Testis (tissue), 2 donors: ENCODE measurements at regions not wholly inside any gene's neighbourhood (a gene's known extent, or its start where the extent isn't known, plus 50 kb on each side); places are given as distances from the start of the nearest gene placed in this dataset.
"Not testable (repeated sequence)": the region's sequence is repeated elsewhere in the genome, so short reads cannot be mapped to it uniquely, and the experiment has no call there.

Experiments
- DNase-seq: peaks from one replicate; pipeline ENCODE4 v3.0.0-alpha.2; 2019
- H3K27ac ChIP-seq, 2 donors: fragments of 200-600 bp; sonication (generic); one replicate each; pipeline ENCODE4 v1.5.1; 2019
- H3K27me3 ChIP-seq: fragments of 200-600 bp; sonication (generic); one replicate; pipeline ENCODE4 v1.5.1; 2019
- H3K36me3 ChIP-seq: fragments of 200-600 bp; sonication (generic); one replicate; pipeline ENCODE4 v1.5.1; 2017; ENCODE audit warnings: low read depth; ENCODE audit errors: missing control alignments
- H3K4me1 ChIP-seq: fragments of 200-600 bp; sonication (generic); one replicate; pipeline ENCODE4 v1.5.1; 2019
- H3K4me3 ChIP-seq, 2 donors: fragments of 200-600 bp; sonication (generic); one replicate each; pipeline ENCODE4 v1.5.1; 2017 to 2019
- H3K9me3 ChIP-seq: fragments of 200-600 bp; sonication (generic); one replicate; pipeline ENCODE4 v1.5.1; 2017
- CTCF ChIP-seq, 3 experiments: fragments of 450-650 bp in 2 of 3; fragments of 200-600 bp in 1 of 3; sonication (generic) in 1 of 3; IDR thresholded peaks; one replicate each; pipeline ENCODE4 v1.5.1; 2016 to 2019; ENCODE audit warnings: antibody characterized with exemption in 3 of 3, mild to moderate bottlenecking in 2 of 3, moderate library complexity in 1 of 3
- POLR2A ChIP-seq: fragments of 450-650 bp; IDR thresholded peaks from one replicate; pipeline ENCODE4 v1.6.1; 2017; ENCODE audit warnings: antibody characterized with exemption, mild to moderate bottlenecking, moderate library complexity
- WGBS, 2 donors: methylation state at CpG; one replicate each; pipeline ENCODE4 v1.1.5; 2018; 5-methylcytosine and 5-hydroxymethylcytosine counted together
- intact Hi-C: fragments of 100-400 bp; cut with DNase I; formaldehyde crosslinking; loops from one replicate; pipeline ENCODE4 v1.15.1; 2023; ENCODE audit warnings: low total_unique reads

GRCh38 chr3:166697495-166697894 is 682.6 kb downstream of the ZBBX start:
- Histone ChIP-seq H3K36me3 (no peaks in the 10 kb centered on the region), H3K27ac (no peak overlapping the region), H3K9me3 (no peaks in the 10 kb centered on the region), H3K4me3 (no peak overlapping the region), H3K4me1 (no peaks in the 10 kb centered on the region), H3K27me3 (no peaks in the 10 kb centered on the region)
- DNase-seq: no peak
- intact Hi-C loops: no loop called here
- TF ChIP-seq CTCF (IDR thresholded peaks at IDR 0.05) (no peak), POLR2A (no peak)
- 66 to 93% methylated on average over 1 of the region's 1 CpG for WGBS, 2 donors

DNA sequence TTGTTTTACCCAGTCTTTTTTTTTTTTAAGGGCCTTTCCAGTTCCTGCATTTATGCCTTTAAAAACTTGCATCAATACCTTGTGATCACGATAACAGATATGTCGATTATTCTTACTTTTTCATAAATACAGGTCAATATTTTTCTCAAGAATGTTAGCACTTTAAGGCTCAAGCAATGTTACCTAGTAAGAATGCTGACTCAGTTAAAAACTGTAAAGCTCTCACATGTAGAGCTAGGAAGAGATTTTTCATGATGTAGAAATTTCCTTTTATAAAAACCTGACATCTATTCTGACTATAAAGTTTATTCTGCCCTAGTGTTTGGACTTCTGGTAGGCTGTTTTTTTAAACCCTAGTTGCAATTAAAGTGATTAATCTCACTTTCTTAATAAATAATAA is 684.0 kb downstream of the ZBBX start:
- 79 to 82% methylated on average over 2 of the region's 2 CpGs for WGBS, 2 donors
- H3K9me3 ChIP-seq: no peaks in the 10 kb centered on the region
- no peaks in the 10 kb centered on the region for H3K4me1 ChIP-seq
- no peak for DNase-seq
- TF ChIP-seq POLR2A (no peak), CTCF (IDR thresholded peaks at IDR 0.05) (no peak)
- intact Hi-C loops: no loop called here
- H3K4me3 ChIP-seq: no peak overlapping the region
- H3K27ac ChIP-seq: no peak overlapping the region
- no peaks in the 10 kb centered on the region for H3K27me3 ChIP-seq
- H3K36me3 ChIP-seq: no peaks in the 10 kb centered on the region

DNA sequence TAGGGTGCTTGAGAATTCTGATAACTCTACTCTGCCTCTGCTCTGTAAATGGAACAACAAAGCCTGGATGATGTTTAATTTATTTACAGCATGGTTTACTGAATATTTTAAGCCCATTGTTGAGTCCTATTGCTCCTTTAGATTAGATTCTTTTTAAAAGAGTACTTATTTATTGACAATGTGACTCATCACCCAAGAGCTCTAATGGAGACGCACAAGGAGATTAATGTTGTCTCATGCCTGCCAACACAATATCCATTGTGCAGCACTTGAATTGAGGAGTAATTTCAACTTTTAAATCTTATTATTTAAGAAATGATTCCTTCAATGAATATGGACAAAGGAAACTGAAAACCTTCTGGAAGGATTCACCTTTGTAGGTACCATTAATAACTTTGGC is 691.4 kb downstream of the ZBBX start:
- Histone ChIP-seq H3K9me3 (no peaks in the 10 kb centered on the region), H3K4me3 (no peak overlapping the region), H3K27ac (no peak overlapping the region), H3K27me3 (no peaks in the 10 kb centered on the region), H3K4me1 (no peaks in the 10 kb centered on the region), H3K36me3 (no peaks in the 10 kb centered on the region)
- DNase-seq: no peak
- TF ChIP-seq CTCF (IDR thresholded peaks at IDR 0.05) (no peak), POLR2A (no peak)
- 82 to 86% methylated on average over 1 of the region's 1 CpG for WGBS, 2 donors
- intact Hi-C loops: no loop called here

- no peaks in the 10 kb centered on the region for H3K36me3 ChIP-seq
- H3K9me3 ChIP-seq: no peaks in the 10 kb centered on the region
- 71 to 94% methylated on average over 1 of the region's 1 CpG for WGBS, 2 donors
- no peaks in the 10 kb centered on the region for H3K27me3 ChIP-seq
- no peak overlapping the region for H3K27ac ChIP-seq
- no peak overlapping the region for H3K4me3 ChIP-seq
- TF ChIP-seq POLR2A (no peak), CTCF (IDR thresholded peaks at IDR 0.05) (no peak)
- no peaks in the 10 kb centered on the region for H3K4me1 ChIP-seq
- intact Hi-C loops: no loop called here
- DNase-seq: no peak
These were observed 694.9 kb downstream of the ZBBX start for GRCh38 chr3:166685246-166685645.

- 96 to 99% methylated on average over 5 of the region's 5 CpGs for WGBS, 2 donors
- H3K36me3 ChIP-seq, DNase-seq, intact Hi-C loops, H3K27ac ChIP-seq, H3K27me3 ChIP-seq, H3K4me1 ChIP-seq, H3K9me3 ChIP-seq, H3K4me3 ChIP-seq: not testable (repeated sequence)
These were observed 696.0 kb downstream of the ZBBX start for GRCh38 chr3:166684077-166684476.
